GM21576 (cell line): ENCODE measurements at regions not wholly inside any gene's neighbourhood (a gene's known extent, or its start where the extent isn't known, plus 50 kb on each side); places are given as distances from the start of the nearest gene placed in this dataset.

Experiments used
- ATAC-seq: cut with Tn5 transposase; IDR thresholded peaks from one replicate; pipeline ENCODE4 v1.9.1; 2021; ENCODE audit warnings: mild to moderate bottlenecking, moderate library complexity; ENCODE audit not compliant: unreplicated experiment

DNA sequence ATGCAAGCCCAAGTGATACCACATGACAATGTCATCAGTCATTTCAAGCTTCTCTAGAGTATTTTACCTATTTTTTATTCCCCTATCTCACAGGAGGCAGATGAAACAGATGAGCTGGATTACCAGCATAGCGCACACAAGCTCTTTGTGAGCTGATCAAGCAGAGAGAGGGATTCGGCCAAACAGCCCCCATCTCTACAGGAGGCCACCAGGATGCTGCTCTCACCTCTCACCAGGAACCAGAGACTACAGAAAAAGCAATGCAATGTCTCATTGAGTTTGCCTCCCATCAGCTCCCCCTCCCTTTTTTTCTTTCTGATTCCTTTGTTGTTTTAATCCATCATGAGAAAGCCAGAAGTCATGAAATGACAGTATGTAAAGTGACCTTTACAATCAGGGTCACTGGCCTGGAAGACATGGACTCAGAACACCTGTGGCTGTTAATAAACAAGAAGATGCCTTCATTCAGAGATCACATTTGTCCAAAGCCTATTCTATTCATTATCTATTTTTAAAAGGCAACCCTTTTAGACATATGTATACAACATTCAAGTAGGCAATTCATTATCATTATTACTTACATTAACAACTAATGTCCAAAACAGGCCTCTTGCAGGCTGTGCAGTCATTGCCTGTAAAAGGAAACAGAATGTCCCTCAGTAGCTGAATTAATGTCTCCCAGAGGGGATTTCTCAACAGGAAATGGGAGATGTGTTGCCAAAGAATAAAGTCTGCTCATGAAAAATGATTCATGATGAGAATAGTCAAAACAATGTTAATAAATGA, 656.6 kb downstream of the TBC1D4 start:
- no peak for ATAC-seq

DNA sequence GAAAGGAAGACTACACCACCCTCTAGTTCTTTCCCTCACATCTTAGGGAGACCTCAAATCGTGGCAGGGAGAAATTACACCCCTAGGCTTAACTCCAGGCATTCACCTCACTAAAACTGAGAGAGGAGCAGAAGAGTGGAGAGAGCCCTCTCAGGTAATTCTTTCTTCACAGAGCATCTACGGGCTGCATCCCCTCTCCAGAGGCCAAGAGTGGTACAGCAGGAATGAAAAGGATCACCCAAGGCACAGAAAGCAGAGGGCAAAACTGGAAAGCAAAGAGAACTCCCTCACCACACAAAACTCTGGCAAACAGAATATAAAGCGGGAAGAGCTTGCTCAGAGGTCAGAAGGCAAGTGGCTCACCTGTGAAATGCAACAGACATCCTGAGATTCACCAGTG, 661.2 kb downstream of the TBC1D4 start:
- ATAC-seq, result no peak

DNA sequence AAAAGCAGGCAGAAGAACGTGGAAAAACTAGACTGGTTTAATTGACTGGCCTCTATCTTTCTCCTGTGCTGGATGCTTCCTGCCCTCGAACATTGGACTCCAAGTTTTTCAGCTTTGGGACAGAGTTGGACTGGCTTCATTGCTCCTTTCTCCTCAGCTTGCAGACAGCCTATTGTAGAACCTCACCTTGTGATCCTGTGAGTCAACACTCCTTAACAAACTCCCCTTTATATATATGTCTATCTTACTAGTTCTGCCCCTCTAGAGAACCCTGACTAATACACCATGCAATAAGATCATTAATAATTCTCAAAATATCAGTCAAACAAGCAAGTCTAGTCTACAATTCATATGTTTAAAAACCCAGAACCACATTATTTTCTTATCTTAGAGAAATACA, 662.4 kb downstream of the TBC1D4 start:
- ATAC-seq, result no peak

DNA sequence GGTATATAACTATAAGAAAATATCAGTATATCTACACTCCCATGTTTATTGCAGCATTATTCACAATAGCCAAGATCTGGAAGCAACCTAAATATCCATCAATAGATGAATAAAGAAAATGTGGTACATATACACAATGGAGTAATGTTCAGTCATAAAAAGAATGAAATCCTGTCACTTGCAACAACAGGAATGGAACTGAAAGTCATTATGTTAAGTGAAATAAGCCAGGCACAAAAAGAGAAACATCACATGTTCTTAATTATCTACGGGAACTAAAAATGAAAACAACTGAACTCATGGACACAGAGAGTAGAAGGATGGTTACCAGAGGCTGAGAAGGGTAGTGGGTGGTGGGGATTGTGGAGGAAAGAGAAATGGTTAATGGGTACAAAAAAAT, 665.2 kb downstream of the TBC1D4 start:
- no peak for ATAC-seq

DNA sequence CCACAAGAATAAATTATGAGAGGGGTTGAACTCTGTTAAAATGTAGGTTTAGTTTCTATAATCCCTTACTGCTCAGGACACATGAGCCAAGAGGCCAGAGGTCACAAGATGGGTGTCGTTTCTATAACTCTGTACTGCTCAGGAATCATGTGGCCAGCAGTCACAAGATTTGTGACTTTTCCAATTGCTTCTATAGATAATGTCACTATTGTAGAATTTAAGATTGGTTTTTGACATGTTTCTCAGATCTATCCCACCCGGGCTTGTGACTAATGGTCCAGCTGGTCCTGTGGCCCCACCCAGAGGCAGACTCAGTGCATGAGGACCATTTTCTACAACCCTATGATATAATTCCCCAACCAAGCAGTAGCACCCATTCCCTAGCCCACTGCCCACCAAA, 662.0 kb upstream of the KLF12 start:
- ATAC-seq, result no peak

DNA sequence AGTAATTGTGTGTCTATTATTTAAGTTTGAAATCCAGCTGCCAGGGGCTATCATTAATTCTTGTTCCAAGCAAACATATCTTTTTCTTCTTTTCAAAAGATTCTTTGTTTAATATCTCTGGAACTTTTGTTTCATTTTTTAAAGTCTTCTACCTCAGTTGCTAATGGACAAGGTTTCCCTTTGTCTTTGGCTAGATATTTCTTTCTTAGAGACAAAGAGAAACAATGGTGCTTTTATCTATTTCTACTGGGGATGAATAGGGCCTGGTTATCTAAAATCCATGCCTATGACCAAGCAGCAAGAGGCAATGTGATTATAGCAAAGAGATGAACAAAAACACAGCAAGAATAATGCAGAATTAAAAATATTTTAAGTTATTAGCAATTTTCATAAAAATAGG, 661.3 kb upstream of the KLF12 start:
- no peak for ATAC-seq

DNA sequence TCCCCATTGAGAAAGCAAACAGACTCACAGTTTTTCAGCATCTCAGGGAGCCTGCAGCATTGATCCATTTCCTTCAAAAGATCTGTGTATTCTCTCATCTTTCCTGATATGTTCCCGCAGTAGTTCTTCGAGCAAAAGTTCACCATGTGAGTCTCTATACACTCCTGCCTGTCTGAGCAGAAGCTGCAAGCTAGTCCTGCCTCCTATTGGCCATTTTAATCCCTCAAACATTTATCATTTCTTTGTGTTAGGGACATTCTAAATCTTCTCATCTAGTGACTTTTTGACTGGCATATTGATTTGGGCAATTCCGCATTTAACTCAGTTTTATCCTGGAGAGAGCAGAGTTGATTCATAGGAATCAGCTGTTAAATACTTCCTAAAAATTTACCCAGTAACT, 660.4 kb upstream of the KLF12 start:
- no peak for ATAC-seq

DNA sequence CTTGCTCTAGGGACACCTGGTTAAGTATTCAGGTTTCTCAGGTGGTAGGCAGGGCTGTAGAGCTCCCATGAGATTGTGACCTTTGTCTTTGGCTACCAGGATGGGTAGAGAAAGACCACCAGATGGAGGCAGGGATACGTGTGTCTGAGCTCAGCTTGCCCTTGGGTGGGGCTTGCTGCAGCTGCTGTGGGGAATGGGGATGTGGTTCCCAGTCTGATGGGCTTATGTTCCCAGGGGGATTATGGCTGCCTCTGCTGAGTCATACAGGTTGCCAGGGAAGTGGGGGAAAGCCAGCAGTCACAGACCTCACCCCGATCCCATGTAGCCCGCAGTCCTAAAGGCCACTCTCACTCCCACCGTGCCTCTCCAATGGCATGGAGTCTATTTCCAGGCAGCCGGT, 659.9 kb upstream of the KLF12 start:
- no peak for ATAC-seq

DNA sequence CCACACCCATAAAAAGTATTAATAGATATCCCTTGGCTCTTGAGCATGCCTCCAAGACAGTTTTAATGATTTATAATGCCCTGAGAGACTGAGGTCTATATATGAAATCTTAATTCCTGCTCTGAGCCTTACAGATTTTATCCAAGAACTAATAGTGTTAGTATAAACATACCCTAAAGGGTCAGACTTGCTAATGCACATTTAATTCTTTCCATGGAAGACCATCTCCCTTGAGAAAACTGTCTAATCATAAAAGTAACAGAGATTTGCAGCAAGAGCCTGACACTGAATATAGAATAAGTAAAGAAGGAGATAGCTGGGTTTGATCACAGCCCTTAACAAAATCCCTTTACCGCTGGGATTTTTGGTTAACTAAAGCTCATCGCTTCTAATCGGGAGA, 650.8 kb upstream of the KLF12 start:
- ATAC-seq, result no peak

DNA sequence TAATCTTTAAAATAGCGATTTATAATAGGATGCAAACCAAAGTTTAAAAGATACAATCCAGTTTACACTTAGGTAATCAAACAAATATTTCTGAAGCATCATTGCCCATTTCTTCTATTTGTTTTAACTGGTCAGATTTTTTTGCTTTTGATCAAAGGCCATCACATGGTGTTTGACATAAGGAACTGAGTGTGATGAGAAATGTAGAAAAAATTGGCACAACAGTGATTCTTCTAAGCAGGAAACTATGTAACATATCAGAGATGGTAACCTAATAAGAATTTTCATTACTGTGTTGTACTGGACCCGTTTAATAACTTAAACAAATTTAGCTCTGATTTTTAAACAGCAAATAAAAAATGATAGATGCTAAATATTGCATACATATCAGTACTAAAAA, 644.7 kb upstream of the KLF12 start:
- no peak for ATAC-seq

DNA sequence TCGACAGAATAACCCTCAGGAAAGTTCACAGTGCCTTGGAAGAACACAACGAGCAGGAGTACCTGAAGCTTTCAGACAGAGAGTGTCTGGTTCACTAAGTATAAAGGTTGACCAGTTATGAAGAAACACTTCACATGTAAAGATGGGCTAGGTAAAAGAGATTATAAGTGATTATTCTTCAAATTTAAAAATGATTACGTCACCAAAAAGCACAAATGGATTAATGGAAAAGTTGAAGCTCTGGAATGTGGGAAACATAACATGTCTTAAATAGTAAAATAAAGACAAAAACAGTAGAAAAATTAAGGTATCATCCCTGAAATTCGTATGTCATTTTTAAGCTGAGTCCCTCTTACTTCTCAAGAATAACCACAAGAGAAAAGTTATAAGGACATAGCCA, 643.9 kb upstream of the KLF12 start:
- no peak for ATAC-seq

DNA sequence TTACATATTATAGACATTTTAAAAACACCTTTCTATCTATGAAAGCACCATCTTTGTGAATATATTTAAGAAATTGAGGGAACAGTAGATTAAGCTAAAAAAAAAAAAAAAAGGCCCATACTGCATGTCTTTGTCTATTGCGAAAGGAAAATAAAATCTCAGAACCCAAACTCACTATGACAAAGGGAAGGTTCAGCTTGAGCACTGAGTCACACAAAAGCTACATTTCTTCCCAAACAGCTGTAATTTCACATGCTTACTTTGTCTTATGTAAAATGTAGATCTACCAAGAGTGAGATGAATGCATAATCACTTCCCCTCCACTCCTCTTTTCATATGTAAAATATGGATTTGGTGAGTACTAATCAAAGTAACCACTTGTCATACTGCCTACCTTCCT, 640.1 kb upstream of the KLF12 start:
- no peak for ATAC-seq

DNA sequence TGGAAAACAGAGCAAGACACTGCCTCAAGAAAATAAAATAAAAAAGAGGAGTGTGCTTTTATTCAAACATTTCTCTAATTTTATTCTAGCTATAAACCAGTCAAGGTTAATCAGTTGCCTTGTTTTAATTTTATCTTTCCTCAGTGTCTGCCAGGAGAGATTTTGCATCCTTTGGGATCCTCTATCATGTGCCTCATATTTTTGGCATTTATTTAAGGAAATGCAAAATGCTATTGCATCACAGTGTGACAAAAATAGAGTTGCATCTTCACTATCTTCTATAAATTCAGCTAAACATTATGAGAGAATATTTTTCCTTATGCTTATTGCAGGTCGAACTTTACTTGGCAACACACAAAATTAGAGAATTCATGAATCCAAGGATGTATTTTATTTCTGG, 639.0 kb upstream of the KLF12 start:
- no peak for ATAC-seq

DNA sequence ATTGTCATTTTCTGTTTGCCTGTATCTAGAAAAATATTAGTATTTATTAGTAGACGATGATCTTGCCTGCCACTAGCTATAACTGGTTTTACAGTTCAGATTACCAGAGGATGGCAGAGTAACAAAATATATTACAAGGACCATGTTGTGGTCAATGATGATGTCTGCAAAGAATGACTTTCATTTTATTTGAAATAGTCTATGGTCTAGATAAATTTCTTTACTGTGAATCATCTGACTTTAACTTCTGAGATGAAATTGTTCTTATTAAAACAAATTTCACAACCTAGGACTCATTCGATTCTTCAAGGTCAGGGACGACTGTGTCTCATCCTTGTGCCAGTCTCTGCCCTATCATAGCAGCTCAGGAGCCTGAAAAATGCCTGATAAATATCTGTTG, 637.8 kb upstream of the KLF12 start:
- ATAC-seq, result no peak

DNA sequence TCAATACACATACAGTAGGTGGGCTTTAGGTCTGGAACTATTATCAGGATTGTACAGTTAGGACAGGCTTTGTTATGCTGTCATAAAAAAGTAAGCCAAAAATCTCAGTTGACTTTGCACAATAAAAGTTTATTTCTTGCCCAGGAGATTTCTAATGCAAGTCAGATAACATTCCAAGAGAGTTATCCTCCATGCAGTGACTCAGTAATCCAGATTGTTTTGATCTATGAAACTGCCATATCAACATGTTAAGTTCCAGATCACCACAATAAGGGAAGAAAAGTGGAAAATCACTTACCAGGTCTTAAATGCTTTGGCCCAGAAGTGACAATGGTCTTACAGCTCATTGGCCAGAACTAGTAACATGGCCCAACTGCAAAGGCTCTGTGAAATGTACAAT, 636.2 kb upstream of the KLF12 start:
- ATAC-seq, result no peak

DNA sequence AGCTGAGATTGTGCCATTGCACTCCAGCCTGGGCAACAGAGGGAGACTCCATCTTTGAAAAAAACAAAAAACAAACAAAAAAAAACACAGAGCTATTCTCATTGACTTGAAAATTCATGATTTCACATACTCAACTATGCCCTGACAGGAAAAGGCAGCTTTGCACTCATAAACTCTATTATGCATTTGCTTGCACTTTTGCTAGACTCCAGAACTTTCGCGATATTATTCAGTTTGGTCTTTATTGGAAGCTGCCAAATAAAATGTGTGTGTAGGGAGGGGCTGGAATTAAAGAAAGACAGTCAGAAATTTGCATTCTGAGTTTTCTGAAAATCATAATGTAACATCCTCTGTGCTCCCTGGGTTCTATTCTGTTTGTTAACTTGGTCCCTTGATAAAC, 635.1 kb upstream of the KLF12 start:
- no peak for ATAC-seq

DNA sequence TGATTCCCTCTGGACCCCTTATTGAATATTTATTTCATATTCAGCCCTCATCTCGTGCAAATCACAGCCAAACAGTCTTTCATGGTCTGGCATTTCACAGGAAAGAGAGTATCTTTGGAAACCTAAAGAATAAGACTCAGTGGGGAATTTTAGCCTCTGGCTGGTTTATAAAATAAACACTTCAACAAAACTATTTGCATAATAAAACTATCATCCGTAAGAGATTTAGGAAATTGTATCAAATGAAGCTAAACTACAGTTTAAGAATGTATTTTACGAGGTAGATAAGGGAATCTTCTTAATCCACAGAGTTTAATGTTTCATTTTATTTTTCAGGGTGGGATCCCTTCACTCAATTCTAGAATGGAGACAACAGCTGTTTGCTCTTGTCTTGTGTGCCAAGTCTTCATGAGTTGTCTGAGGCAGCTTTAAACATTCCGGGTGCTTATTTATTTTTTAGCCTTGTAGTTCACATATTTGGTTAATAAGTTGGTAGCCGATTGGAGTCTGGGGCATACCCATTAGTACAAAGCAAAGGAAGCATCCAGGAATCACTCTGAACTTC, 634.4 kb upstream of the KLF12 start:
- no peak for ATAC-seq

DNA sequence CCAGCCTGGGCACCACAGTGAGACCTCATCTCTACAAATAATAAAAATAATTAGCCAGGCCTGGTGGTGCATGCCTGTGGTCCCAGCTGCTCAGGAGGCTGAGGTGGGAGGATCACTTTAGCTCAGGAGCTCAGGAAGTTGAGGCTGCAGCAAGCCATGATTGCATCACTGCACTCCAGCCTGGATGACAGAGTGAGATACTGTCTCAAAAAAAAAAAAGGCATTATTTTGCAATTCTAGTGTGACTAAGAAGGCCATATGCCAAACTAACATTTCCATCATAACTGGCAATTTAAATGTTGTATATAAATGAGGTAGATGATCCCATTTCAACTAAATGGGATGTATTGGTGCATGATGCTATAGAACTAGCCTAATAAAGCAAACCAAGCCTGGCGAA, 632.8 kb upstream of the KLF12 start:
- no peak for ATAC-seq

DNA sequence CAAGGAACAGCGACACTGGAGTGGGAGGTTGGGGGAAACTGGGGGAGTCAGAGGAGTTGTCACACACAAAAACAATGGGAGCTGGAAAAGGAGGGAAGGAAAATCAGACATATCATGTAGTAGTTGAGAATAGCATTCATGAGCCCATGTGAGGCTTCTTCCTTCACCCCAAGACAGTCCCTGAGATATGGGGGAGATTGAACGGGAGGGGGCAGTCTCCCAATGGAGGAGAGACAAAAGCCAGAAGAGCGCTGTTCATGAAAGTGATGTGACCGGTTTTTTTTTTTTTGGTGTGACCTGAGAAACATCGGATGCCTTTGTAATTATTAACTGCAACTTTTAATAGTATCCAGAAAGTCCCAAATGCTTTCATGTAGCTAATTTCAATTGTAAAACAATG, 631.8 kb upstream of the KLF12 start:
- ATAC-seq, result no peak

DNA sequence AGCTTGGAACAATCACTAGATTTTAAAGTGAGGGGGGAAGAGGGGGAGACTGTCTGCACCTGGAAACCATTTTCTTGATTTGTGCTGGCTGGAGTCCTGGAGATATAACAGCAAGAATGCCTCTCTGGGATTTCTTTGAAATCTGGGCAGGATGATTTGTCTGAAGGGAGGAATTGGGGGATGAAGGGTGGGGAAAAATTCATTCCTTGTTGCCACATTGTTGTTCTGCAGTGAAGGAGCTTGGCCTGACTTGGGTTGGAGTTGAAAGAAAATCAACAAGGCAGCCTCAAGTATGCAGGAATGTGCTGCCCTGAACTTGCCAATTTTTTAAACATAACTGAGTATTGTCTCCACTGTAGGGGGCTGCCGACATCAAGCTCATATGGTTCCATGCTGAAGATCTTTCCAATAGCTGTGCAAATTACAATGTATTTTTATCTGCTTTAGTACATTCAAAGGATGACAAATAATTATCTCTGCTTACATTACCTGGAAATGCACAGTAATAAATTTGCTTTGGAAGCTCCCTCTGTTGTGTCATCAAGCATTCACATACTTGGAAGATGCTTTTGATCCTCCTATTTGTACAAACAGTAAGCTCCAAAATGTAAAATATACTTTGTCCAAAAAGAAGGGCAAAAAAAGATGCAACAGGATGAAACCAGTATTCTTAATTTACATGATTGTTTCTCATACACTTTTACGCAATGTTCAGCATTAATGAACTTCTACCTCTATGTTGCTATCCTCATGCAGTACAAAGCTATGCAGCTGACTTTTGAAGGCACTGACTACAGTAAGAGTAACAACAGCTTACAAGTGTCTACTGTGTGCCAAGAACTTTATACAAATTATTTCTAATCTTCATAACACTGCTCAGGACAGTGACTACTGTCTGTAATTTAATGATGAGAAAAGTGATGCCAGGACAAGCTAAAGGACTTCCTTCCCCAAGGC, 627.9 kb upstream of the KLF12 start:
- ATAC-seq, result no peak

DNA sequence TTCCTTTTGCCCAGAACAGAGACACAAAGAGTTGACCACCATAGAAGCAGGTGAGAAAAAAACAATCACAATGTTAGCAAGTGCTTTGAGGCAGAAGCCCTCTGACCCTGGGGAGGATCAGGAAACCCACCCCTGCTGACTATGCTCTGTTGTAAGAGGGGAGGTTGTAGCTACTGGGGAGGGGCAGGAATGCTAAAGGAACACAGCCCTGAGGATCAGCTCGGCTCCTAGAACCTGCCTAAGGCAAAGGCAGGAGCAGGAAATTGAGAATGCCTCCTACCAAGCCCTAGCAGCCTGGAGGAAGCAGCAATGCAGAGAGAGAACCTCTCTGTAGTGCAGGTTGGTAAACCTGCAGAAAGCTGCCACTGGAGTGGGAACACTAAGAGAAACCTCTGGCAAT, 624.0 kb upstream of the KLF12 start:
- ATAC-seq, result no peak

DNA sequence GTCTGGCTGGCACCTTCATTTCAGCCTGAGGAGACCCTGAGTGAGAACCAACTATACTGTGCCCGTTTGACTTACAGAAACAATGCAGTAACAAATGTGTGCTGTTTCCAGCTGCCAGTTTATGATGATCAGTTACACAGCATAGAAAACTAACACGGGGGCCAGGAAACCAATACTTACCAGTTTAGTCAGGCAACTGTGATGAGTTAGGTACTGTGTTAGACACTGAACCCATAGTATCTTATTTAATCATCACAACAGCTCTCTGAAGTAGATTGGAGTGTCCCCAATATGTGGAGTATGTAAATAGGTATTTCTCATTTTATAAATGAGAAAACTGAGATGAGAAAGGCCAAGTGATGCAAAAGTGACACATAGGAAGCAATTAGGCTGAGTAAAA, 620.9 kb upstream of the KLF12 start:
- ATAC-seq, result no peak
